ENCODE measurements at regions not wholly inside any gene's neighbourhood (a gene's known extent, or its start where the extent isn't known, plus 50 kb on each side); places are given as distances from the start of the nearest gene placed in this dataset.

DNA sequence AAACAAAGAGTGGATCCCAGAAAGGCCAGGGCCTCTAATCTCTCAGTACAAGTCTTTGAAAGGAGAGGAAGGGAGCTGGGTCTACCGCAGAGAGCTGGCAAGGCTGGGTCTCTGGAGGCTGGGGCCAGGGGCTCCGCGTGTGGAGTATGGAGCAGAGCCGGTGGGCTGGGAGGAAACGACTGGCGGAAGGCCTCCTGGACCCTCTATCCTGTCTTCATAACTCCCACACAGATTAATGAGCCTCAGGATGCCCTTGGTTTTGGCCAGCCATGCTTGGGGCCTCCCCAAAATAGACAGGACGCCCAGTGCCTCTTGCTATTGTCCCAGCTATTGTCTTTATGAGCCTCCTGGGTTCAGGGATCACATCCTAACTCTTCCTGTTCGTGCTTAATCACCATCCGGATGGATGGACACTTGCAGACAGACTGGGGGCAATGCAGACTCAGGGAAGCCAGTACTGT is 306.4 kb downstream of the DHX35 start:
- no peak for DNase-seq (ENCODE audit: low spot score)

- DNase-seq (ENCODE audit: low spot score), result no peak
Observed at GRCh38 chr20:39266989-39267388, 304.8 kb downstream of the DHX35 start.

- DNase-seq (ENCODE audit: low spot score), result peak; percentile 90
Observed at GRCh38 chr20:39264506-39265172, 302.5 kb downstream of the DHX35 start.

DNA sequence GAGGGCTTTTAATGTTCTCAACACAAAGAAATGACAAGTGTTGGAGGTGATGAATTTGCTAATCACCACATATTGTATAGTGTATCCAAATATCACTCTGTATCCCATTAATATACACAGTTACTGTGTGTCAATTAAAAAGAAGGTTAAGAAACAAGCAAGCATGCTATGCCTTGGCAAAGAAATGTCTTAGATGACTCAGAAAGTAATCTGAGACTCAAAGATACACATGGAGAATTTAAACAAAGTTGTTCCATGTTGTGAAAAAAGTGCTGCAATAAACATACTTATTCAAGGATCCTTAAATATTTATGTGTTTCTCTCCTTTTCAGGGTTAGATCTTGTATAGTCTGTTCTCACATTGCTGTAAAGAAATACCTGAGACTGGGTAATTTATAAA is 300.9 kb downstream of the DHX35 start:
- DNase-seq (ENCODE audit: low spot score), result no peak

DNA sequence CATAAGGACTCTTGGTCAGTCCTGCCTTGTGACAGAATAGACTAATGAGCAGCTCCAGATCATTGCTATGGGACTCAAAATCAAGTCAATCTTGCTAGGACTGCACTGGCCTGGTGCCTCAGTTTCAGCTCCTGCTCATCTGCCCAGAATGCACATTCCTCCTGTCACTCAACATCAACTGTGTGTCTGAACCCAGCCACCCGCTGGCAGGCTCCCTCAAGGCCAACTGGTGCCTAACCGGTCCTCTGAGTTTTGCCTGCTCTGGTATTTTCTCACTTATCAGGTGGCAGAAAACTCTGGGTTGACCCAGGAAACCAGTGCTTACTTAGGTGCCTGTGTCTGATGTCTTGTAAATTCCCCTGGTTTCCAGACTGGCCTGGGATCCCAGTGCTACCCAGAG is 297.7 kb downstream of the DHX35 start:
- no peak for DNase-seq (ENCODE audit: low spot score)

DNA sequence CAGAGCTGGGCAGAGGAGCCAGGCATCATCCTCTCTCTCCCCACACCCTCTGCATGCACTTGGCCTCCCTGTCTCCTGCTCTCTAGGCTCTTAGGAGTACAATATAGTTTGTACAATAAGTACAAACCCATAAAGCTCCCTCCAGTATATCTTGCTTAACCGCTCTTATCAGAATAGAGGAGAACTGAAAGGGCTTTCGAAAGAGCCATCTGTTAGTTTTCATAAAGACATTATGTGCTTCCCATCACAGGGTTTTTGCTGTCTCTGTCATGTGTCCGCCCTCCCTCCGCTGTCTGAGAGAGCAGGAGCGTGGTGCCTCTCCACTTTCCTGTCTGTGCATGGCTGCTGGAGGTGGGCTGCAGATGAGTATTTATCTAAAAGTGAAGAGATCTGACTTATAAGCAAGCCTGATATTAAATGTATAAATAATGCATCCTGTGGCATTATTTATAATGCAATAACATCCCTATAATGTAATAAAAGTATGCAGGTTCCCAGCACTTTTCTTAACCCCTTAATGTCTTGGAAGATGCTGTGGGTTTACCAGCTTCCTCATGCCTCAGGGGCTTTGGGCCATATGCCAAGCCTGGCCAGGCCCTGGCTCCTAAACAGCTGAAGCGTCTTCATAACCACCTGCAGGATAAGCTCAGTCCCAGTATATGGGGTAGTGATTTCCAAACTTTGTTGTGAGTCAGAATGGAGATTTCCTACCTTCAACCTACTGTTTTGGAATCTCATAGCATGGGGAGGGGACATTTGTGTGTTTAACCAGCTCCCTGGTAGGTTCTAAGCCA is 297.1 kb downstream of the DHX35 start:
- DNase-seq (ENCODE audit: low spot score), result no peak

DNA sequence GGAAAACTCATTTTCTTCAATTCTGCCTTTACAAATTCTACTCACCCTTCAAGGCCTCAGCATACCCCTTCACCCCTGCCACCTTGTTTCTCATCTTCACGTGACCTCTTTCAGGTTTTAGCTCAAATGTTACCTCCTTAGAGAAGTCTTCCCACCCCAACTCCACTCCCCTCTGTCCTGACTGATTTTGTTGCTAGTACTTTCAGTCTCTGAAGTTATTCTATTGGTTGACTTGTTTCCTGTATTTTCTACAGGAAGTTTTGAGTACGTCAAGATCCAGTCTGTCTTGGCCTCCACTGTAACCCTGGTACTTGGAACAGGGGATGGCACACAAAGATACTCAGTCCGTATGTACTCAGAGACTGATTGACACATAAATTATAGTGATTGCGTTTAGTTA is 296.1 kb downstream of the DHX35 start:
- DNase-seq (ENCODE audit: low spot score), result no peak

GRCh38 chr20:39253051-39253755 is 291.1 kb downstream of the DHX35 start:
- no peak for DNase-seq (ENCODE audit: low spot score)

DNA sequence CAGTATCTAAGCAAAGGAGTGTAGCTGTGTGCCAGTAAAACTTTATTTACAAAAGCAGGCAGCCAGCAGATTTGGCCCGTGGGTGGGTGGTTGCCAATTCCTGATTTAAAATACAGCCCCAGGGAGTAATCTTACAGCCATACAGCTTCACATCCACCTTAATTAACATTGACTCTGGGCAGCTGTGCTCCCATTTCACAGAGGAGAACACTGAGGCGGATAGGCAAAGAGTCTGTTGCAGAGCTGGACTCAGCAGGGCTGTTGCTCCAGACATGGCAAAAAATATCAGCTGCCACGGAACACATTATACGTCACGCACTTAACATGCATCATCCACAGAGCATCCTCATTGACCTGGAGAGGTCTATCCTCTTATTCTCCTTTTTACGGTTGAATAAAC is 289.9 kb downstream of the DHX35 start:
- DNase-seq (ENCODE audit: low spot score), result no peak

GRCh38 chr20:39249798-39250197 is 287.7 kb downstream of the DHX35 start:
- no peak for DNase-seq (ENCODE audit: low spot score)

- no peak for DNase-seq (ENCODE audit: low spot score)
Observed at GRCh38 chr20:39248862-39249485, 286.8 kb downstream of the DHX35 start.

GRCh38 chr20:39248171-39248861 is 286.2 kb downstream of the DHX35 start:
- DNase-seq (ENCODE audit: low spot score), result no peak

GRCh38 chr20:39246436-39246835 is 284.3 kb downstream of the DHX35 start:
- no peak for DNase-seq (ENCODE audit: low spot score)

DNA sequence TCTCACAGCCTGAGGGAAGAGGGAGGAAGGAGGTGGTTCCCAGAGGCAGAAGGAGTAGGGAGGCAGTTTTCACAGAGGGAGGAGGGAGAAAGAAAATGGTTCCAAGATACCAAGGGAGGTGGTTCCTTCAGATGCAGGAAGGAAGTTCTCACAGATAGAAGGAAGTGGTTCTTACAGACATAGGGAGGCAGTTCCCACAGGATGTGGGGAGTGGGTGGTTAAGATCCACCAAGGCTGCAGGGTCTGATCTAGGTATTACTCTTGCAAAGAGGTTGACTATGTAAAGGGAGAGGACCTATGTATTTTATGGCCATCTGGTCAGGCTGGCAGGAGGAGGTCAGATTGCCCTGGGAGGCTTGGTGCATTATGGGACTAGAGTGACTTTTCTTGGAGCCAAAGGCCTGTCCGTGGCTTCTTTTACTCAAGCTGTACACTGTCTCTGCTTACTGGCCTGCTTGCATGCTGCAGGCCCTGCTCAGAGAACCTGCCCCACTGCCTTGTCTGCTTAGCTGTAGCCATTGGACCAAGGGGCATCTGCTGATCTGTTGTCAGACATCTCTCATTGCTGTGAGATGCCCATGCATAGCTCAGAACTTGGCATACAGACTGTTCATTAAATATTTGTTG is 283.7 kb downstream of the DHX35 start:
- no peak for DNase-seq (ENCODE audit: low spot score)

- no peak for DNase-seq (ENCODE audit: low spot score)
Observed at GRCh38 chr20:39243962-39244361, 281.8 kb downstream of the DHX35 start.

- no peak for DNase-seq (ENCODE audit: low spot score)
Observed at GRCh38 chr20:39242614-39243013, 280.5 kb downstream of the DHX35 start.

GRCh38 chr20:39234520-39235095 is 272.5 kb downstream of the DHX35 start:
- DNase-seq (ENCODE audit: low spot score), result no peak

GRCh38 chr20:39233755-39234154 is 271.6 kb downstream of the DHX35 start:
- DNase-seq (ENCODE audit: low spot score), result no peak

DNA sequence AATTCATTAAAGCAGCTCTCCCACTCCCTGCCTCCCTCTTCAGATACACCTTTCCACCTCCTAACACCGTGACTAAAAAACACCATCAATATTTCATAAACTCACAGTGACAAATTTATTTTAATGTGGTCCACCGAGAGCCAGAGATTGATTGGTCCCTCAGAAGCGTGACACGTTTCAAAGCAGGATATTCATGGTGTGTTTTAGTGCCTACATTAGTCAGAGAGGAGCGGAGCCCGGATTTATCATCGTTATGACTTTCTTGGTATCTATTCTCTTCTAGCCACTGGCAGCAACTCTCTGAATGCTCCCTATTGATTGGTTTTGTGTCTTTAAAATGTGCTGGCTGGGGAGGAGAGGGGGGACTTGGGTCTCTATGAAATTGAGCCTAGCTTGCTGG is 265.3 kb downstream of the DHX35 start:
- DNase-seq (ENCODE audit: low spot score), result no peak

DNA sequence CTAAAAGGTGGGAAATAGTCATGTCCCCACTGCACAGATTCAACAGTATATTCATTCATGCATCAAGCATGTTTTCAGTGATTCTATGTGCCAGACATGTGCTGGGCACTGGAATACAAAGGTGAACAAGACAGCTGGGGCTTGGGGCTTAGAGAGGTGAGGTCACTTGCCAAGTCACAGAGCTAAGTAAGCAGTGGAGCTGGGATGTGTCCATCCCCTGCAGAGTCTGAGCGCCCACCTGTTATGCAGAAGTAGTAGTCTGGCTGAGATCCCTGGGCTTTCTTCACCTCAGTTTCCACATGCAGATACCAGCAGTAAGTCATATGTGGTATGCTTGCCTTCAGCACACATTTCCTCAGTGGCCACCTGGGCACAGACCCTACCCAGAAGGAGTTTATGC is 263.8 kb downstream of the DHX35 start:
- DNase-seq (ENCODE audit: low spot score), result no peak

DNA sequence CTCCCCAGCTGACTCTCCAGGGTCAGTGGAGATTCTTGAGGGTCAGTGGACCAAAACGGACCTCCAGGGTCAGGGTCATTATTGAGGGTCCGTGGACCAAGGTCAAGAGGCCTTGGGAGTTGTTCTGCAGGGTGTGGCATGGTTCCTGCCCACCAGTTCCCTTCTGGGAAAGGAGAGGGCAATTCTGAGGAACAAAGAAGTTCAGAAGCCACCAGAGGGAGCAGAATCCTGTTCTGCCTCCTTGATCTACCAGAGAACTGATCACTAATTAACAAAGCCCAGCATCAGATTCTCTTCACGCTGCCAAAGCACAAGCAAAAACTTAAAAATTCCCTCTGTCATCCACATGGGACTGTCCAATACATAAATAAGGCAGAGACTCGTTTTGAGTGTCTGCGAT is 263.4 kb downstream of the DHX35 start:
- DNase-seq (ENCODE audit: low spot score), result no peak
